ENCODE measurements at regions not wholly inside any gene's neighbourhood (a gene's known extent, or its start where the extent isn't known, plus 50 kb on each side); places are given as distances from the start of the nearest gene placed in this dataset.

DNA sequence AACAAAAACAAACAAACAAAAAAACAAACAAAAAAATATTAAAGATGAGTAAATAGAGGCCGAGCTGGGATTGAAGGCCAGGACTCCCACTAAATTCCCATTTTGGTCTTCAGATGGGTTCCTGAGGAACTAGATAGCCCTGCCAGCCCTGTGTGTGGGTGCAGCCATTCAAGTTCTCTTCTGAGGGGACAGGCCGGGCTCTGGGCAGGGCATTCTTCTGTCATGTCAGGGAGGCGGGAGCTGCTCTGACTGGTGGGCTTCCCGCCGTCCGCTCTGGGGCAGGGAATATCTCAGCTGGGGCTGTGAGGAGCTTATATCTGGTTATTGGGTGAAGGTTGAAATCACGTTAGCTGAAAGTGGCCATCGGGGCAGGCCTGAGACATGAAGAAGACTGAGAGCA, 127.3 kb upstream of the CXCR4 start:
- TF ChIP-seq POLR2A (IDR thresholded peaks at IDR 0.05) (no peak), CTCF (IDR thresholded peaks at IDR 0.05) (no peak)

Measured in thyroid gland (tissue), 4 donors.